RWPE2 (cell line): ENCODE measurements at regions not wholly inside any gene's neighbourhood (a gene's known extent, or its start where the extent isn't known, plus 50 kb on each side); places are given as distances from the start of the nearest gene placed in this dataset.
A peak's percentile ranks its signal among the peaks of the same experiment; 100 is the strongest.

Experiments used
- ATAC-seq: fragments of 200-7000 bp; cut with Tn5 transposase; 3 replicates; pipeline ENCODE4 v1.9.1; 2021; ENCODE audit warnings: low read depth
- DNase-seq: peaks from one replicate; pipeline ENCODE4 v3.0.0-alpha.2; 2020; ENCODE audit warnings: low spot score
- H3K27ac ChIP-seq: fragments of 450-650 bp; 2 replicates; pipeline ENCODE4 v1.5.1; 2017; ENCODE audit warnings: mild to moderate bottlenecking; ENCODE audit not compliant: poor library complexity, severe bottlenecking
- H3K27me3 ChIP-seq: fragments of 250-450 bp; sonication (Bioruptor Pico); 2 replicates; pipeline ENCODE4 v1.5.1; 2021; ENCODE audit warnings: mild to moderate bottlenecking, moderate library complexity; ENCODE audit not compliant: insufficient read depth, poor library complexity, severe bottlenecking
- H3K36me3 ChIP-seq: fragments of 250-450 bp; sonication (Bioruptor Pico); 2 replicates; pipeline ENCODE4 v1.5.1; 2020; ENCODE audit warnings: low read depth, mild to moderate bottlenecking, moderate library complexity
- H3K4me1 ChIP-seq: fragments of 250-450 bp; sonication (Bioruptor Pico); 2 replicates; pipeline ENCODE4 v1.5.1; 2021; ENCODE audit warnings: mild to moderate bottlenecking, moderate library complexity; ENCODE audit not compliant: insufficient read depth, poor library complexity, severe bottlenecking
- H3K4me3 ChIP-seq: fragments of 250-450 bp; sonication (Bioruptor Pico); 2 replicates; pipeline ENCODE4 v1.5.1; 2021; ENCODE audit warnings: mild to moderate bottlenecking, moderate library complexity; ENCODE audit not compliant: severe bottlenecking
- H3K9me3 ChIP-seq: fragments of 250-450 bp; sonication (Bioruptor Pico); 2 replicates; pipeline ENCODE4 v1.5.1; 2021; ENCODE audit warnings: mild to moderate bottlenecking, moderate library complexity; ENCODE audit not compliant: severe bottlenecking
- CTCF ChIP-seq: fragments of 450-650 bp; IDR thresholded peaks from one replicate; pipeline ENCODE4 v1.5.1; 2017; ENCODE audit warnings: mild to moderate bottlenecking, moderate library complexity; ENCODE audit not compliant: poor library complexity, severe bottlenecking

DNA sequence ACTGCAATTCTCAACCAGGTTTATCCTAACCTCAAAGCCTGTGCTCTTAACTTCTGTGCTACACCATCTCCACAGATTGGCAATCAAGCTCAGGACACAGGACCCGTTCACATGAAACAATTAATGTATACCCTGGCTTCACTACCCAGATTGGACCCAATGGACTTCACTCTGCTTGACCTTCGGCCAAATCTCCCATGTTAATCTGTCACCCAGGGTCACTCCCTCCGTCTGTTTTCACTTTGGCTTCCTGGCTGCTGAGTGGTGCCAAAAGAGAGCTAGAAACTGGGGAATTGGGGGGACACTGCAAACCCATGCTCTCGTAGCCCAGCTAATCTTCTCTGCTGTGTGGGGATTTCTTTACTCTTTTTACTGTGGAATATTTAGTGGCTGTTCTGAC lies 216.1 kb upstream of the ZC3H12C start:
- Histone ChIP-seq H3K27ac (no peak overlapping the region), H3K36me3 (no peaks in the 10 kb centered on the region), H3K27me3 (no peaks in the 10 kb centered on the region), H3K4me1 (no peaks in the 10 kb centered on the region), H3K4me3 (no peak overlapping the region), H3K9me3 (peaks cover 3% of the 10 kb centered on the region)
- TF ChIP-seq CTCF: no peak
- DNase-seq (no peak), ATAC-seq (no peak)

DNA sequence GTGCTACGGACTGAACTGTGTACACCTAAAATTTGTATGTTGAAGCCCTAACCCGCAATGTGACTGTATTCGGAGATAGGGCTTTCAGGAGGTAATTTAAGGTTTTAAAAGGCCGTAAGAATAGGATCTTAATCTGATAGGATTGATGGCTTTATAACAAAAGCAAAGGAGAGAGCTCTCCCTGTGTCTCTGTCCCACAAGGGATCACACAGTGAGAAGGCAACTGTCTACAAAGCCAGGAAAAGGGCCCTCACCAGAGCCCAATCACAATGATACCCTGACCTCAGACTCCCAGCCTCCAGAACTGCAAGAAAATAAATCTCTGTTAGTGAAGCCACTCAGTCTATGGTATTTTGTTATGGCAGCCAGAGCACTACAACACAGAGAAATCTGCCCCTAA lies 208.7 kb upstream of the ZC3H12C start:
- no peaks in the 10 kb centered on the region for H3K36me3 ChIP-seq
- no peak for DNase-seq

DNA sequence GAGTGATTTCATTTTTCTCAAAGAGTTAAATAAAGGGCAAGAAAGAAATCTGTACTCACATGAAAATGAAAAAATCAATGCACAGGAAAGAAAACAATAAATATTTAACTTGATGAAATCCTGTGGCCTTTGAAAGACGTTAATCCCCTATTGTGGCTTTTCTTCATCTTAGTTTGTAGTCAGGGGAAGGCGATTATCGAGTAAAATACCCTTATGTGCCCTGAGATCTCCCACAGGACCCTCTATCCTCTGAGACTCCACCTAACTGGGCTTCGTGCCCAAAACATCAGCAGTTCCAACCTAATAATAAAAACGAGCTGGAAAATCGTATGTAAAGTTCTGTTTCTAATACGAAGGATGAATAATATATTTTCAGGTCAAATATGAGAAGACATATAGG lies 208.2 kb upstream of the ZC3H12C start:
- no peak for TF ChIP-seq CTCF
- Histone ChIP-seq H3K4me3 (no peak overlapping the region), H3K27ac (no peak overlapping the region), H3K36me3 (no peaks in the 10 kb centered on the region), H3K4me1 (no peaks in the 10 kb centered on the region), H3K27me3 (no peaks in the 10 kb centered on the region), H3K9me3 (no peaks in the 10 kb centered on the region)
- no peak for DNase-seq
- ATAC-seq: no peak

More for the DNA sequence above, 208.7 kb upstream of the ZC3H12C start:
- no peaks in the 10 kb centered on the region for H3K4me1 ChIP-seq
- H3K27me3 ChIP-seq: no peaks in the 10 kb centered on the region
- H3K27ac ChIP-seq: no peak overlapping the region
- H3K9me3 ChIP-seq: no peaks in the 10 kb centered on the region
- no peak overlapping the region for H3K4me3 ChIP-seq
- ATAC-seq: no peak
- TF ChIP-seq CTCF: no peak

DNA sequence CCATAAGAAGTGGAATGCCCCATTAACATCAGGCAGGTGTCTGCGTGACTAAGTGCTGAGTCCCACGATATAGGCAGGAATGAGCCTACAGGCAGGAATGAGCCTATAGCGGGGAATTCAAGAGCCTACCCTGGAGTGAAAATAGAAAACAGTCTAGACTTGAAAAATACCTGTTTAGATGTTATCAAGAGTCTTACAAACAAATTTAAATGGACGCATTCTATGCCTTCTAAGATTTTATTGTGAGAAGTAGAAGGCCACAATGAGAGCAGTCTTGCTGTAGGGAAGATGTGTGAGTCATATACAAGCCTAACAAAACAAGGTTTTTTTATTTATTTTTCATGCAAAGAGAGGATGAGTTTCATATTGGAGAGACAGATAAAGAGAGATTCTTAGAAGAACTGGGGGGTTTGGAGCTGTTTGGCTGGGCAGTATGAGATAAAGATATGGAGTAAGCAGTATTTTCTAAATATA lies 200.8 kb upstream of the ZC3H12C start:
- no peak overlapping the region for H3K27ac ChIP-seq
- H3K36me3 ChIP-seq: no peaks in the 10 kb centered on the region
- ATAC-seq (peak; percentile 93), DNase-seq (no peak)
- H3K27me3 ChIP-seq: no peaks in the 10 kb centered on the region
- TF ChIP-seq CTCF: no peak
- H3K9me3 ChIP-seq: no peaks in the 10 kb centered on the region
- H3K4me3 ChIP-seq: no peak overlapping the region
- no peaks in the 10 kb centered on the region for H3K4me1 ChIP-seq

DNA sequence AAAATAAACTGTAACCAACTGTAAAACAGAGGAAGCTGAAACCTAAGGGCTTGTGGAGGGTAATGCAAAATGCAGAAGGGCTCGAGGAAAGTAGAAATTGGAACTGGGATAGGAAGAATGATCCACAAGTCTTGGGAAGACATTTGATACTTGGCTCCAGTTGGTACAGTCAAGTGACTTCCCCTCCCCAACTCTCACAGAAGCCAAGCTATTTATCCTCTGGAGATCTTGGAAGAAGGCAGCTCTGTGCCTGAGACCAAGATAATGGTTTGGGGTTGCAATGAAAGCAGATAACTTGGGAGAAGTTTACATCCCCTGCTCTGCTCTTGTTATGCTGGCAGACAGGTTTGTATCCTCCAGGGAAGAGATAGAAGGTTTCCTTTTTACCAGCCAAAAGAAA lies 198.9 kb upstream of the ZC3H12C start:
- no peaks in the 10 kb centered on the region for H3K27me3 ChIP-seq
- H3K36me3 ChIP-seq: no peaks in the 10 kb centered on the region
- no peaks in the 10 kb centered on the region for H3K9me3 ChIP-seq
- DNase-seq: no peak
- no peak for TF ChIP-seq CTCF
- no peak overlapping the region for H3K4me3 ChIP-seq
- no peak overlapping the region for H3K27ac ChIP-seq
- ATAC-seq: no peak
- H3K4me1 ChIP-seq: no peaks in the 10 kb centered on the region
